Ascending aorta (tissue), 2 donors: ENCODE measurements at regions not wholly inside any gene's neighbourhood (a gene's known extent, or its start where the extent isn't known, plus 50 kb on each side); places are given as distances from the start of the nearest gene placed in this dataset.
A peak's percentile ranks its signal among the peaks of the same experiment; 100 is the strongest.
"Not testable (repeated sequence)": the region's sequence is repeated elsewhere in the genome, so short reads cannot be mapped to it uniquely, and the experiment has no call there.

Experiments used
- DNase-seq, 2 donors: peaks; one replicate each; pipeline ENCODE4 v3.0.0-alpha.2; 2019; ENCODE audit warnings: low spot score in 2 of 2
- H3K27ac ChIP-seq, 2 donors: fragments of 200-600 bp; sonication (generic); one replicate each; pipeline ENCODE4 v1.5.1; 2016 to 2017; ENCODE audit warnings: mild to moderate bottlenecking in 1 of 2
- H3K27me3 ChIP-seq: fragments of 200-600 bp; sonication (generic); one replicate; pipeline ENCODE4 v1.5.1; 2017
- H3K36me3 ChIP-seq, 2 donors: fragments of 200-600 bp; sonication (generic); one replicate each; pipeline ENCODE4 v1.5.1; 2016
- H3K4me1 ChIP-seq, 2 donors: fragments of 200-600 bp; sonication (generic); one replicate each; pipeline ENCODE4 v1.5.1; 2016 to 2017; ENCODE audit warnings: mild to moderate bottlenecking in 1 of 2
- H3K4me3 ChIP-seq, 2 donors: fragments of 200-600 bp; sonication (generic); one replicate each; pipeline ENCODE4 v1.5.1; 2016 to 2017; ENCODE audit warnings: mild to moderate bottlenecking in 1 of 2
- H3K9me3 ChIP-seq, 2 donors: fragments of 200-600 bp; sonication (generic); one replicate each; pipeline ENCODE4 v1.5.1; 2016
- CTCF ChIP-seq, 3 experiments: fragments of 200-600 bp in 2 of 3; fragments of 450-650 bp in 1 of 3; sonication (generic) in 2 of 3; IDR thresholded peaks; one replicate each; pipeline ENCODE4 v1.5.1; 2016 to 2019; ENCODE audit warnings: antibody characterized with exemption in 3 of 3, mild to moderate bottlenecking in 1 of 3, moderate library complexity in 1 of 3
- intact Hi-C: fragments of 100-400 bp; cut with DNase I; formaldehyde crosslinking; loops from one replicate; pipeline ENCODE4 v1.15.1; 2023

- H3K27me3 ChIP-seq, H3K9me3 ChIP-seq, H3K27ac ChIP-seq, H3K36me3 ChIP-seq, DNase-seq, intact Hi-C loops, H3K4me3 ChIP-seq, H3K4me1 ChIP-seq: not testable (repeated sequence)
These were observed 104.1 kb upstream of the DRD5 start for GRCh38 chr4:9677357-9677756.

- intact Hi-C loops = no loop called here
- no peak for DNase-seq
- no peak overlapping the region for H3K27ac ChIP-seq
- H3K4me3 ChIP-seq = no peak overlapping the region
- H3K36me3 ChIP-seq = no peaks in the 10 kb centered on the region
- H3K4me1 ChIP-seq = no peaks in the 10 kb centered on the region
- no peaks in the 10 kb centered on the region for H3K9me3 ChIP-seq
- H3K27me3 ChIP-seq = no peaks in the 10 kb centered on the region
- TF ChIP-seq CTCF (IDR thresholded peaks at IDR 0.05) = no peak
These were observed 101.5 kb upstream of the DRD5 start for GRCh38 chr4:9679704-9680478.

- H3K36me3 ChIP-seq = not testable (repeated sequence)
These were observed 98.3 kb upstream of the DRD5 start for GRCh38 chr4:9683174-9683573.

GRCh38 chr4:9685016-9685415 is 96.4 kb upstream of the DRD5 start:
- H3K9me3 ChIP-seq, H3K36me3 ChIP-seq, H3K4me3 ChIP-seq, DNase-seq, H3K27ac ChIP-seq, intact Hi-C loops, H3K27me3 ChIP-seq, H3K4me1 ChIP-seq: not testable (repeated sequence)

More at GRCh38 chr4:9683174-9683573, 98.3 kb upstream of the DRD5 start:
- H3K9me3 ChIP-seq, H3K27ac ChIP-seq, H3K27me3 ChIP-seq, H3K4me1 ChIP-seq, DNase-seq, H3K4me3 ChIP-seq, intact Hi-C loops: not testable (repeated sequence)

GRCh38 chr4:9685692-9686091 is 95.7 kb upstream of the DRD5 start:
- no peaks in the 10 kb centered on the region for H3K36me3 ChIP-seq

GRCh38 chr4:9690636-9691237 is 90.7 kb upstream of the DRD5 start:
- peak overlapping the region; percentile 60 to 66 for H3K27ac ChIP-seq
- not testable (repeated sequence) for H3K9me3 ChIP-seq, DNase-seq, H3K36me3 ChIP-seq, H3K4me1 ChIP-seq, H3K27me3 ChIP-seq
- intact Hi-C loops = loop anchor here (1.0 to 5.0 kb wide), 3 partner anchors 328 to 427 kb away; no protein-coding TSS in a partner anchor
- H3K4me3 ChIP-seq = peak overlapping the region; percentile 56 to 74

More at GRCh38 chr4:9685692-9686091, 95.7 kb upstream of the DRD5 start:
- H3K9me3 ChIP-seq = no peaks in the 10 kb centered on the region
- no peak for DNase-seq
- no peak for TF ChIP-seq CTCF (IDR thresholded peaks at IDR 0.05)
- no peak overlapping the region for H3K4me3 ChIP-seq
- intact Hi-C loops = no loop called here
- H3K27ac ChIP-seq = no peak overlapping the region
- H3K4me1 ChIP-seq = no peaks in the 10 kb centered on the region
- H3K27me3 ChIP-seq = no peaks in the 10 kb centered on the region

- no peaks in the 10 kb centered on the region for H3K36me3 ChIP-seq
- peak overlapping the region; percentile 56 to 74 for H3K4me3 ChIP-seq
- intact Hi-C loops = loop anchor here (1.0 to 5.0 kb wide), 3 partner anchors 327 to 426 kb away; no protein-coding TSS in a partner anchor
- no peaks in the 10 kb centered on the region for H3K9me3 ChIP-seq
- peak; percentile 87 to 98 for DNase-seq
- TF ChIP-seq CTCF (IDR thresholded peaks at IDR 0.05) = no peak
- peak overlapping the region; percentile 60 to 66 for H3K27ac ChIP-seq
- H3K4me1 ChIP-seq = no peaks in the 10 kb centered on the region
- H3K27me3 ChIP-seq = no peaks in the 10 kb centered on the region
These were observed 90.0 kb upstream of the DRD5 start for GRCh38 chr4:9691238-9692065.

GRCh38 chr4:9692791-9693491 is 88.5 kb upstream of the DRD5 start:
- not testable (repeated sequence) for H3K4me1 ChIP-seq, H3K27ac ChIP-seq, H3K36me3 ChIP-seq, H3K9me3 ChIP-seq, H3K27me3 ChIP-seq, H3K4me3 ChIP-seq, DNase-seq
- intact Hi-C loops = loop anchor here (5.0 kb wide), 1 partner anchor 369 kb away; no protein-coding TSS in a partner anchor

GRCh38 chr4:9694403-9694802 is 87.0 kb upstream of the DRD5 start:
- H3K4me3 ChIP-seq, H3K9me3 ChIP-seq, H3K27ac ChIP-seq, H3K27me3 ChIP-seq, H3K4me1 ChIP-seq, DNase-seq, H3K36me3 ChIP-seq: not testable (repeated sequence)
- intact Hi-C loops = loop anchor here (5.0 kb wide), 1 partner anchor 368 kb away; no protein-coding TSS in a partner anchor
